GM19043 (cell line): ENCODE measurements at regions not wholly inside any gene's neighbourhood (a gene's known extent, or its start where the extent isn't known, plus 50 kb on each side); places are given as distances from the start of the nearest gene placed in this dataset.

Experiments used
- ATAC-seq: cut with Tn5 transposase; IDR thresholded peaks from one replicate; pipeline ENCODE4 v1.9.1; 2021; ENCODE audit warnings: low read depth; ENCODE audit not compliant: unreplicated experiment

GRCh38 chr13:33508060-33508459, 222.5 kb upstream of the STARD13 start:
- ATAC-seq, result no peak

- ATAC-seq, result no peak
Measured at GRCh38 chr13:33509642-33510229, 224.2 kb upstream of the STARD13 start.

- ATAC-seq, result no peak
Measured at GRCh38 chr13:33510350-33510970, 224.9 kb upstream of the STARD13 start.

- no peak for ATAC-seq
Measured at GRCh38 chr13:33512880-33513554, 227.5 kb upstream of the STARD13 start.

- no peak for ATAC-seq
Measured at GRCh38 chr13:33514362-33514761, 228.8 kb upstream of the STARD13 start.

GRCh38 chr13:33515146-33515545, 229.6 kb upstream of the STARD13 start:
- no peak for ATAC-seq

GRCh38 chr13:33518452-33518851, 232.9 kb upstream of the STARD13 start:
- no peak for ATAC-seq

- ATAC-seq, result no peak
Measured at GRCh38 chr13:33519561-33520467, 234.3 kb upstream of the STARD13 start.

- ATAC-seq, result no peak
Measured at GRCh38 chr13:33520468-33520839, 234.9 kb upstream of the STARD13 start.

- ATAC-seq, result no peak
Measured at GRCh38 chr13:33524086-33524485, 238.5 kb upstream of the STARD13 start.

- no peak for ATAC-seq
Measured at GRCh38 chr13:33525763-33526162, 240.2 kb upstream of the STARD13 start.

- ATAC-seq, result no peak
Measured at GRCh38 chr13:33526718-33527117, 241.2 kb upstream of the STARD13 start.

GRCh38 chr13:33528896-33529295, 243.3 kb upstream of the STARD13 start:
- no peak for ATAC-seq

GRCh38 chr13:33531484-33531883, 245.9 kb upstream of the STARD13 start:
- no peak for ATAC-seq

GRCh38 chr13:33535061-33535460, 249.5 kb upstream of the STARD13 start:
- ATAC-seq, result no peak

- ATAC-seq, result no peak
Measured at GRCh38 chr13:33536601-33537000, 251.0 kb upstream of the STARD13 start.

- no peak for ATAC-seq
Measured at GRCh38 chr13:33537026-33537425, 251.5 kb upstream of the STARD13 start.

- no peak for ATAC-seq
Measured at GRCh38 chr13:33537676-33538075, 252.1 kb upstream of the STARD13 start.

- ATAC-seq, result no peak
Measured at GRCh38 chr13:33541456-33541855, 255.9 kb upstream of the STARD13 start.

GRCh38 chr13:33541962-33542308, 256.4 kb upstream of the STARD13 start:
- no peak for ATAC-seq
